Panc1 (cell line): ENCODE measurements at regions not wholly inside any gene's neighbourhood (a gene's known extent, or its start where the extent isn't known, plus 50 kb on each side); places are given as distances from the start of the nearest gene placed in this dataset.

ENCODE experiments used
- ATAC-seq: fragments of 200-7000 bp; cut with Tn5 transposase; 2 replicates; pipeline ENCODE4 v1.9.1; 2020; ENCODE audit warnings: mild to moderate bottlenecking, moderate library complexity
- BruUV-seq: library from RNA; stranded (reverse); fragments of 400-500 nt; replicated peaks from 2 replicates; lab custom pipeline; 2021; lab: Mats Ljungman, UMichigan
- CTCF ChIA-PET: fragments of 300-600 bp; sonication (Branson Sonifier 250); formaldehyde crosslinking; loops from one replicate; lab custom pipeline; 2022; ENCODE audit warnings: antibody characterized with exemption; lab: Charles Lee
- POLR2A ChIA-PET: fragments of 300-600 bp; sonication (Branson Sonifier 250); formaldehyde crosslinking; loops from one replicate; lab custom pipeline; 2022; ENCODE audit warnings: antibody characterized with exemption; lab: Charles Lee
- DNase-seq: peaks from one replicate; pipeline ENCODE4 v3.0.0-alpha.2; 2010; ENCODE audit warnings: low read depth, low spot score
- H3K27ac ChIP-seq: 2 replicates; pipeline ENCODE4 v1.5.1; 2011; ENCODE audit warnings: mild to moderate bottlenecking, low read length, inconsistent platforms
- H3K27me3 ChIP-seq: fragments of 200-500 bp; sonication (Bioruptor generic); 2 replicates; pipeline ENCODE4 v1.6.0; 2014; ENCODE audit warnings: low read length, inconsistent platforms; ENCODE audit not compliant: control insufficient read depth, insufficient read depth
- H3K36me3 ChIP-seq: fragments of 200-500 bp; sonication (Bioruptor generic); 2 replicates; pipeline ENCODE4 v1.5.1; 2014; ENCODE audit warnings: inconsistent platforms, mild to moderate bottlenecking, low read length, moderate library complexity; ENCODE audit not compliant: control insufficient read depth, insufficient read depth
- H3K4me1 ChIP-seq: 2 replicates; pipeline ENCODE4 v1.5.1; 2011; ENCODE audit warnings: inconsistent platforms, mild to moderate bottlenecking, low read length, moderate library complexity; ENCODE audit not compliant: control insufficient read depth, insufficient read depth
- H3K4me3 ChIP-seq, 2 experiments: 2 replicates each; pipeline ENCODE4 v1.5.1; 2011 to 2012; ENCODE audit warnings: low read depth in 2 of 2, low read length in 2 of 2, mild to moderate bottlenecking in 2 of 2, inconsistent platforms in 1 of 2, moderate library complexity in 1 of 2
- H3K9me3 ChIP-seq: fragments of 200-500 bp; sonication (Bioruptor generic); 2 replicates; pipeline ENCODE4 v1.5.1; 2014; ENCODE audit warnings: low read depth, mild to moderate bottlenecking, inconsistent platforms, low read length, moderate library complexity; ENCODE audit not compliant: control insufficient read depth, insufficient read depth
- POLR2AphosphoS5 ChIP-seq: IDR thresholded peaks from 2 replicates; pipeline ENCODE4 v1.6.1; 2012; ENCODE audit warnings: mild to moderate bottlenecking, low read depth, low read length, moderate library complexity
- SIN3A ChIP-seq: IDR thresholded peaks from 2 replicates; pipeline ENCODE4 v1.6.1; 2012; ENCODE audit warnings: low read depth, mild to moderate bottlenecking, low read length, moderate library complexity, borderline replicate concordance; ENCODE audit not compliant: insufficient read depth
- TCF7L2 ChIP-seq: IDR thresholded peaks from 2 replicates; pipeline ENCODE4 v1.6.1; 2011; ENCODE audit warnings: mild to moderate bottlenecking, low read depth, low read length, inconsistent platforms
- in situ Hi-C: cut with HindIII; loops from 2 replicates; pipeline ENCODE4 v1.10.0; 2016; ENCODE audit warnings: low sequenced_read_pairs, low pct_unique_long_range_greater_than_20kb
- intact Hi-C: fragments of 100-400 bp; cut with micrococcal nuclease; formaldehyde crosslinking; loops from one replicate; pipeline ENCODE4 v1.10.0; 2022; ENCODE audit not compliant: unreplicated experiment
- TF ChIP-seq, protein P1 (sequence below): fragments of 450-650 bp; IDR thresholded peaks from 2 replicates; pipeline ENCODE4 v1.5.1; 2017; ENCODE audit warnings: mild to moderate bottlenecking
- TF ChIP-seq, protein P2 (sequence below), 2 experiments: IDR thresholded peaks; 2 replicates each; pipeline ENCODE4 v1.6.1; 2011 to 2012; ENCODE audit warnings: low read depth in 2 of 2, control low read depth in 1 of 2, low read length in 1 of 2, mild to moderate bottlenecking in 1 of 2, moderate library complexity in 1 of 2; ENCODE audit not compliant: insufficient read depth in 1 of 2

DNA sequence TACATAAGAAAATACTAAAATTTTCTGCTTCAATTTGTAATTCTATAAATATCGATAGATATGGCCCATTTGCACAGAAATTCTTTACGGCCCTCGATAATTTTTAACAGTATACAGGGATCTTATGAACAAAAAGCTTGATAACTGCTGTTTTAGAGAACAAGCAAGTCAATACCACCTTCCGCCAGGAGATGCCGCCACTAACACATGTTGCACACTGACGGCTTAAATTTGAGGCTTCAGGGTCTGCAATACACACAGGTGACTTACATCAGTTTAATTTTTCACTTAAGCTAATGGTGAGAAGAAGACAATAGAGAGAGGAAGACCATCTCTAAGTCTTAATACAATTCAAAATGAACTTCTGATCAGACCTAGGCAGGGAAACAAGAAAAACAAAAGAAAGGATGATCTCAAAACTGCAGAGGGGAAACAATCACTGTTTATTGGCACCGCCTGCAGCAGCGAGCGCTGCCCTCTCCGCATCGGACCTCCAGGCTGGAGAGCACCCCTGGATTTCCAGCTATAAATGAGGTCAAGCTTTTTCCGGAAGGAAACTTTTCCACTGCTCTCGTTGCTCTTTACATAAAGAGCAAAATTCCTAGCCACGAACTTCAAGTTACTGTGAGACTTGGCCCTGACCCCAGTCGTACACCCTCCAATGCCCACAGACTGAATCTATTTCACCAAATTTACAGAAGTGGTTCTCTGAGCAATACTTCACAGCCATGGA is 53.9 kb downstream of the OTOR start:
- BruUV-seq: no TSS peak
- ChIA-PET POLR2A (no interaction called here), CTCF (interaction anchor here (0.6 to 2.5 kb wide), 2 partner anchors 629 to 1111 kb away, joined by 5 to 7 read pairs; no protein-coding TSS in a partner anchor)
- Histone ChIP-seq H3K4me3 (peak overlapping the region; percentile 10 to 42; a peak in 3 of 4 replicates), H3K27ac (no peak overlapping the region), H3K4me1 (0 out of 2 replicates have a peak, but pooled peaks cover 3% of the 10 kb centered on the region), H3K27me3 (peaks cover 32% of the 10 kb centered on the region), H3K36me3 (no peaks in the 10 kb centered on the region), H3K9me3 (no peaks in the 10 kb centered on the region)
- DNase-seq (peak; percentile 64), ATAC-seq (peak; percentile 68)
- TF ChIP-seq, protein P1, sequence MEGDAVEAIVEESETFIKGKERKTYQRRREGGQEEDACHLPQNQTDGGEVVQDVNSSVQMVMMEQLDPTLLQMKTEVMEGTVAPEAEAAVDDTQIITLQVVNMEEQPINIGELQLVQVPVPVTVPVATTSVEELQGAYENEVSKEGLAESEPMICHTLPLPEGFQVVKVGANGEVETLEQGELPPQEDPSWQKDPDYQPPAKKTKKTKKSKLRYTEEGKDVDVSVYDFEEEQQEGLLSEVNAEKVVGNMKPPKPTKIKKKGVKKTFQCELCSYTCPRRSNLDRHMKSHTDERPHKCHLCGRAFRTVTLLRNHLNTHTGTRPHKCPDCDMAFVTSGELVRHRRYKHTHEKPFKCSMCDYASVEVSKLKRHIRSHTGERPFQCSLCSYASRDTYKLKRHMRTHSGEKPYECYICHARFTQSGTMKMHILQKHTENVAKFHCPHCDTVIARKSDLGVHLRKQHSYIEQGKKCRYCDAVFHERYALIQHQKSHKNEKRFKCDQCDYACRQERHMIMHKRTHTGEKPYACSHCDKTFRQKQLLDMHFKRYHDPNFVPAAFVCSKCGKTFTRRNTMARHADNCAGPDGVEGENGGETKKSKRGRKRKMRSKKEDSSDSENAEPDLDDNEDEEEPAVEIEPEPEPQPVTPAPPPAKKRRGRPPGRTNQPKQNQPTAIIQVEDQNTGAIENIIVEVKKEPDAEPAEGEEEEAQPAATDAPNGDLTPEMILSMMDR: peak; percentile 90
- TF ChIP-seq POLR2AphosphoS5 (no peak), TCF7L2 (no peak), SIN3A (no peak)
- TF ChIP-seq, protein P2, sequence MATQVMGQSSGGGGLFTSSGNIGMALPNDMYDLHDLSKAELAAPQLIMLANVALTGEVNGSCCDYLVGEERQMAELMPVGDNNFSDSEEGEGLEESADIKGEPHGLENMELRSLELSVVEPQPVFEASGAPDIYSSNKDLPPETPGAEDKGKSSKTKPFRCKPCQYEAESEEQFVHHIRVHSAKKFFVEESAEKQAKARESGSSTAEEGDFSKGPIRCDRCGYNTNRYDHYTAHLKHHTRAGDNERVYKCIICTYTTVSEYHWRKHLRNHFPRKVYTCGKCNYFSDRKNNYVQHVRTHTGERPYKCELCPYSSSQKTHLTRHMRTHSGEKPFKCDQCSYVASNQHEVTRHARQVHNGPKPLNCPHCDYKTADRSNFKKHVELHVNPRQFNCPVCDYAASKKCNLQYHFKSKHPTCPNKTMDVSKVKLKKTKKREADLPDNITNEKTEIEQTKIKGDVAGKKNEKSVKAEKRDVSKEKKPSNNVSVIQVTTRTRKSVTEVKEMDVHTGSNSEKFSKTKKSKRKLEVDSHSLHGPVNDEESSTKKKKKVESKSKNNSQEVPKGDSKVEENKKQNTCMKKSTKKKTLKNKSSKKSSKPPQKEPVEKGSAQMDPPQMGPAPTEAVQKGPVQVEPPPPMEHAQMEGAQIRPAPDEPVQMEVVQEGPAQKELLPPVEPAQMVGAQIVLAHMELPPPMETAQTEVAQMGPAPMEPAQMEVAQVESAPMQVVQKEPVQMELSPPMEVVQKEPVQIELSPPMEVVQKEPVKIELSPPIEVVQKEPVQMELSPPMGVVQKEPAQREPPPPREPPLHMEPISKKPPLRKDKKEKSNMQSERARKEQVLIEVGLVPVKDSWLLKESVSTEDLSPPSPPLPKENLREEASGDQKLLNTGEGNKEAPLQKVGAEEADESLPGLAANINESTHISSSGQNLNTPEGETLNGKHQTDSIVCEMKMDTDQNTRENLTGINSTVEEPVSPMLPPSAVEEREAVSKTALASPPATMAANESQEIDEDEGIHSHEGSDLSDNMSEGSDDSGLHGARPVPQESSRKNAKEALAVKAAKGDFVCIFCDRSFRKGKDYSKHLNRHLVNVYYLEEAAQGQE (IDR thresholded peaks at IDR 0.05; ENCODE audit: insufficient read depth in 1 of 2, low read depth in 2 of 2, low read length in 1 of 2): no peak
- intact Hi-C loops (loop anchor here (1.0 to 10.0 kb wide), 3 partner anchors 19 to 629 kb away; no protein-coding TSS in a partner anchor), in situ Hi-C loops (no loop called here)

DNA sequence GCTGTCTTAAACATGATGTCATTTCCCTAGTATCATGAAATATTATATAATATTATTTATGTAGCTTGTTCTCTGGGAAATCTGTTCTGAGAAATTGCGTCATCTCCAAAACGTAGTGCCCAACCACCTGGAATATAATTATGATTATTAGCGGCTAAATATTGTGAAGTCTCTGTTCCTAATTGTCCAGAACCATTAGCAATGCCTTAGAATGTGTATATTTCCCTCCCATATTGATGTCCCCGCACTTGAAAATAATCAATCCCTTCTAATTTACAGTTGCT is 54.4 kb downstream of the OTOR start:
- ATAC-seq (no peak), DNase-seq (no peak)
- intact Hi-C loops: loop anchor here (1.0 to 10.0 kb wide), 3 partner anchors 19 to 629 kb away; no protein-coding TSS in a partner anchor
- no peaks in the 10 kb centered on the region for H3K36me3 ChIP-seq
- ChIA-PET CTCF (interaction anchor here (2.5 kb wide), 1 partner anchor 628 kb away, joined by 7 read pairs; no protein-coding TSS in a partner anchor), POLR2A (no interaction called here)
- in situ Hi-C loops: no loop called here
- TF ChIP-seq TCF7L2 (no peak), POLR2AphosphoS5 (no peak)
- TF ChIP-seq, protein P2 (IDR thresholded peaks at IDR 0.05; ENCODE audit: insufficient read depth in 1 of 2, low read depth in 2 of 2, low read length in 1 of 2): no peak
- H3K4me1 ChIP-seq: 0 out of 2 replicates have a peak, but pooled peaks cover 3% of the 10 kb centered on the region
- no TSS peak for BruUV-seq
- peaks cover 32% of the 10 kb centered on the region for H3K27me3 ChIP-seq
- H3K4me3 ChIP-seq: peak overlapping the region in 1 of 2 experiments; percentile 42; a peak in 2 of 4 replicates
- H3K27ac ChIP-seq: no peak overlapping the region
- no peaks in the 10 kb centered on the region for H3K9me3 ChIP-seq
